Subcutaneous abdominal adipose tissue (tissue), 5 donors: ENCODE measurements at regions not wholly inside any gene's neighbourhood (a gene's known extent, or its start where the extent isn't known, plus 50 kb on each side); places are given as distances from the start of the nearest gene placed in this dataset.

Experiments
- H3K27ac ChIP-seq: one replicate; pipeline ENCODE4 v1.7.0; 2013; ENCODE audit warnings: low read depth, mild to moderate bottlenecking, inconsistent platforms, low read length, moderate library complexity
- H3K27me3 ChIP-seq, 5 donors: one replicate each; pipeline ENCODE4 v1.7.0; 2013; ENCODE audit warnings: low read length in 5 of 5, inconsistent platforms in 1 of 5; ENCODE audit not compliant: control insufficient read depth in 5 of 5, insufficient read depth in 4 of 5
- H3K36me3 ChIP-seq, 5 donors: one replicate each; pipeline ENCODE4 v1.7.0; 2013; ENCODE audit warnings: low read length in 5 of 5; ENCODE audit not compliant: control insufficient read depth in 5 of 5, insufficient read depth in 5 of 5
- H3K4me1 ChIP-seq, 5 donors: one replicate each; pipeline ENCODE4 v1.7.0; 2013; ENCODE audit warnings: low read length in 5 of 5, mild to moderate bottlenecking in 3 of 5, moderate library complexity in 1 of 5; ENCODE audit not compliant: control insufficient read depth in 5 of 5, insufficient read depth in 5 of 5
- H3K4me3 ChIP-seq, 5 donors: one replicate each; pipeline ENCODE4 v1.7.0; 2013; ENCODE audit warnings: low read length in 5 of 5, low read depth in 1 of 5
- H3K9ac ChIP-seq, 5 donors: one replicate each; pipeline ENCODE4 v1.7.0; 2013; ENCODE audit warnings: low read length in 5 of 5, mild to moderate bottlenecking in 4 of 5, moderate library complexity in 3 of 5
- H3K9me3 ChIP-seq, 5 donors: one replicate each; pipeline ENCODE4 v1.7.0; 2013; ENCODE audit warnings: low read length in 5 of 5; ENCODE audit not compliant: control insufficient read depth in 5 of 5
- donor health status: healthy.
- donor health status: healthy.
- donor health status: healthy.
- donor health status: healthy.
- donor health status: healthy.

GRCh38 chr5:113974976-113975375, 386.9 kb upstream of the KCNN2 start:
- Histone ChIP-seq H3K4me3 (no peak overlapping the region), H3K9me3 (no peaks in the 10 kb centered on the region), H3K4me1 (no peaks in the 10 kb centered on the region), H3K36me3 (no peaks in the 10 kb centered on the region), H3K27me3 (no peaks in the 10 kb centered on the region), H3K9ac (no peak overlapping the region), H3K27ac (no peak overlapping the region)

- Histone ChIP-seq H3K4me1 (no peaks in the 10 kb centered on the region), H3K36me3 (no peaks in the 10 kb centered on the region), H3K27me3 (no peaks in the 10 kb centered on the region), H3K9ac (no peak overlapping the region), H3K9me3 (no peaks in the 10 kb centered on the region), H3K27ac (no peak overlapping the region), H3K4me3 (no peak overlapping the region)
Observed at GRCh38 chr5:113984928-113985327, 376.9 kb upstream of the KCNN2 start.

GRCh38 chr5:113985505-113985904, 376.4 kb upstream of the KCNN2 start:
- no peak overlapping the region for H3K4me3 ChIP-seq
- no peak overlapping the region for H3K9ac ChIP-seq
- no peaks in the 10 kb centered on the region for H3K27me3 ChIP-seq
- H3K4me1 ChIP-seq = no peaks in the 10 kb centered on the region
- H3K9me3 ChIP-seq = no peaks in the 10 kb centered on the region
- H3K27ac ChIP-seq = no peak overlapping the region
- no peaks in the 10 kb centered on the region for H3K36me3 ChIP-seq

GRCh38 chr5:113989278-113989912, 372.5 kb upstream of the KCNN2 start:
- Histone ChIP-seq H3K9me3 (no peaks in the 10 kb centered on the region), H3K4me1 (no peaks in the 10 kb centered on the region), H3K27me3 (no peaks in the 10 kb centered on the region), H3K9ac (no peak overlapping the region), H3K36me3 (no peaks in the 10 kb centered on the region), H3K4me3 (no peak overlapping the region), H3K27ac (no peak overlapping the region)

GRCh38 chr5:113989913-113990305, 372.0 kb upstream of the KCNN2 start:
- no peaks in the 10 kb centered on the region for H3K4me1 ChIP-seq
- H3K27ac ChIP-seq = no peak overlapping the region
- no peaks in the 10 kb centered on the region for H3K9me3 ChIP-seq
- H3K9ac ChIP-seq = no peak overlapping the region
- H3K4me3 ChIP-seq = no peak overlapping the region
- no peaks in the 10 kb centered on the region for H3K36me3 ChIP-seq
- H3K27me3 ChIP-seq = no peaks in the 10 kb centered on the region

GRCh38 chr5:114001076-114001475, 360.8 kb upstream of the KCNN2 start:
- H3K4me1 ChIP-seq = no peaks in the 10 kb centered on the region
- H3K9ac ChIP-seq = no peak overlapping the region
- H3K36me3 ChIP-seq = no peaks in the 10 kb centered on the region

GRCh38 chr5:114006582-114006981, 355.3 kb upstream of the KCNN2 start:
- H3K27ac ChIP-seq = no peak overlapping the region
- no peaks in the 10 kb centered on the region for H3K4me1 ChIP-seq
- H3K9me3 ChIP-seq = no peaks in the 10 kb centered on the region
- no peaks in the 10 kb centered on the region for H3K36me3 ChIP-seq
- no peak overlapping the region for H3K4me3 ChIP-seq
- H3K9ac ChIP-seq = no peak overlapping the region
- H3K27me3 ChIP-seq = no peaks in the 10 kb centered on the region

More at GRCh38 chr5:114001076-114001475, 360.8 kb upstream of the KCNN2 start:
- Histone ChIP-seq H3K27me3 (peaks cover 0 to 4% (median 0%) of the 10 kb centered on the region in 5 donors), H3K4me3 (no peak overlapping the region), H3K27ac (no peak overlapping the region), H3K9me3 (no peaks in the 10 kb centered on the region)

GRCh38 chr5:114007678-114008077, 354.2 kb upstream of the KCNN2 start:
- no peaks in the 10 kb centered on the region for H3K9me3 ChIP-seq
- H3K36me3 ChIP-seq = no peaks in the 10 kb centered on the region
- H3K27me3 ChIP-seq = no peaks in the 10 kb centered on the region
- no peak overlapping the region for H3K9ac ChIP-seq
- no peak overlapping the region for H3K27ac ChIP-seq
- H3K4me1 ChIP-seq = no peaks in the 10 kb centered on the region
- no peak overlapping the region for H3K4me3 ChIP-seq

- Histone ChIP-seq H3K27me3 (no peaks in the 10 kb centered on the region), H3K9ac (no peak overlapping the region), H3K27ac (no peak overlapping the region), H3K4me1 (no peaks in the 10 kb centered on the region), H3K9me3 (no peaks in the 10 kb centered on the region), H3K4me3 (no peak overlapping the region), H3K36me3 (no peaks in the 10 kb centered on the region)
Observed at GRCh38 chr5:114010362-114010761, 351.5 kb upstream of the KCNN2 start.

GRCh38 chr5:114018186-114018585, 343.7 kb upstream of the KCNN2 start:
- peaks cover 0 to 5% (median 0%) of the 10 kb centered on the region in 5 donors for H3K27me3 ChIP-seq
- no peak overlapping the region for H3K27ac ChIP-seq
- no peak overlapping the region for H3K9ac ChIP-seq
- H3K36me3 ChIP-seq = no peaks in the 10 kb centered on the region
- H3K4me1 ChIP-seq = no peaks in the 10 kb centered on the region
- no peaks in the 10 kb centered on the region for H3K9me3 ChIP-seq
- no peak overlapping the region for H3K4me3 ChIP-seq
